ENCODE measurements at regions not wholly inside any gene's neighbourhood (a gene's known extent, or its start where the extent isn't known, plus 50 kb on each side); places are given as distances from the start of the nearest gene placed in this dataset.

DNA sequence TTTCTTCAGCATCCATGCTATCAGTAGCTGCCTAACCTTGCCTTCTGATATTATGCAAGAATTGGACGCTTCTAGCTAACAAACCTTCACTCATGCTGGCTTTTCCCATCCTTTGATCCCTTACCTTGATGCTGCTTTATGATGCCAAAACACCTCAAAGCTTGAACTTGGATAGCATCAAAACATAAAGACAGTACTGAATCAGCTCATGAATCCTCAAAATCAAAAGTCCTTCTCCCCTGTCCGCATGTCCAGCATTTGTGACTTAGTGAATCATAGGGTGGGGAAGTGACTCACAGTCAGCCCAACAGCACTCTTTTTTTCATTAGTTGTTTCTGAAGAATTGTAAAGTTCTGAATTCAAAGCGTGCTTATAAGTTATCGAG, 89.5 kb upstream of the PIK3CG start:
- Histone ChIP-seq H3K9me2 (replicated peaks; ENCODE audit: control insufficient read depth, low read length) (no peaks in the 10 kb centered on the region), H3K4me1 (ENCODE audit: control insufficient read depth, low read length) (no peaks in the 10 kb centered on the region), H4K20me1 (ENCODE audit: control insufficient read depth, insufficient read depth, low read depth, low read length) (no peaks in the 10 kb centered on the region), H3K27ac (ENCODE audit: low read depth, low read length) (no peak overlapping the region), H3K4me2 (ENCODE audit: low read length) (no peak overlapping the region), H3K79me2 (ENCODE audit: control insufficient read depth, low read length) (no peaks in the 10 kb centered on the region), H3K4me3 (ENCODE audit: low read length) (no peak overlapping the region), H3K9me3 (ENCODE audit: control insufficient read depth, insufficient read depth, low read length) (no peaks in the 10 kb centered on the region), H3F3A (ENCODE audit: control insufficient read depth, insufficient read depth) (no peaks in the 10 kb centered on the region), H3K36me3 (ENCODE audit: control insufficient read depth, low read length) (no peaks in the 10 kb centered on the region), H3K27me3 (ENCODE audit: control insufficient read depth, low read length) (0 out of 2 replicates have a peak, but pooled peaks cover 8% of the 10 kb centered on the region)
- TF ChIP-seq EZH2phosphoT487 (IDR thresholded peaks at IDR 0.05; ENCODE audit: borderline replicate concordance, low read length), result no peak
- TF ChIP-seq, protein P1, sequence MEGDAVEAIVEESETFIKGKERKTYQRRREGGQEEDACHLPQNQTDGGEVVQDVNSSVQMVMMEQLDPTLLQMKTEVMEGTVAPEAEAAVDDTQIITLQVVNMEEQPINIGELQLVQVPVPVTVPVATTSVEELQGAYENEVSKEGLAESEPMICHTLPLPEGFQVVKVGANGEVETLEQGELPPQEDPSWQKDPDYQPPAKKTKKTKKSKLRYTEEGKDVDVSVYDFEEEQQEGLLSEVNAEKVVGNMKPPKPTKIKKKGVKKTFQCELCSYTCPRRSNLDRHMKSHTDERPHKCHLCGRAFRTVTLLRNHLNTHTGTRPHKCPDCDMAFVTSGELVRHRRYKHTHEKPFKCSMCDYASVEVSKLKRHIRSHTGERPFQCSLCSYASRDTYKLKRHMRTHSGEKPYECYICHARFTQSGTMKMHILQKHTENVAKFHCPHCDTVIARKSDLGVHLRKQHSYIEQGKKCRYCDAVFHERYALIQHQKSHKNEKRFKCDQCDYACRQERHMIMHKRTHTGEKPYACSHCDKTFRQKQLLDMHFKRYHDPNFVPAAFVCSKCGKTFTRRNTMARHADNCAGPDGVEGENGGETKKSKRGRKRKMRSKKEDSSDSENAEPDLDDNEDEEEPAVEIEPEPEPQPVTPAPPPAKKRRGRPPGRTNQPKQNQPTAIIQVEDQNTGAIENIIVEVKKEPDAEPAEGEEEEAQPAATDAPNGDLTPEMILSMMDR (IDR thresholded peaks at IDR 0.05; ENCODE audit: low read depth, low read length, poor library complexity, severe bottlenecking), result no peak

DNA sequence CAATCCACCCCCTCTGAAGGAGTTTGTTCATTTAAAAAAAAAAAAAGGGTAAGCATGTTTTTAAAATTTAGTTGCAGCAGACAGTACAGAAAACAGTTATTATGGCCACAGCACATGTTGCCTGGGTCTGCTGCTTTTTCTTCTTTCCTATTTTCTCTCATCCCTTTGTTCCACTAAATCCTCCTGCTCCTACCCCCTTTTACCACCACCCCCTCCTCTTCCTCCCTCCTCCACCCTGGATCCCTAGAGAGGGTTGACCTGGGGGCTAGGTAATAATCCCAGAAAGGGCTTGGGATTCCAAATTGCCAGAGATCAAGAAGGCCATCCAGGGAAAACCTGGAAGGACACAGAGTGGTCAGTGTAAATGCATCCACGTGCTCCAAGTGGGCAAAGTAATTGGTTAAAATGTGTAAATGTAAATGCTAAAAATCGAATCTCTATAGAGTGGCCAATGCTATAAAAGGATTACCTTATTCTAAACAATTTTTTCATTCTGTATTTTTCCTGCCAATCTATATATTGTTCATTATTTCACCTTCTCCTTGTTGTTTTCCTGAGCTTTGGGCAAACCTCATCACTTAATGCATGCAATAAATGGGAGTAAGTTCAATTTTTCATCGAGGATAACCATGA, 89.0 kb upstream of the PIK3CG start:
- no peaks in the 10 kb centered on the region for H3K9me2 ChIP-seq (replicated peaks; ENCODE audit: control insufficient read depth, low read length)
- no peaks in the 10 kb centered on the region for H3K79me2 ChIP-seq (ENCODE audit: control insufficient read depth, low read length)
- H3K4me1 ChIP-seq (ENCODE audit: control insufficient read depth, low read length), result no peaks in the 10 kb centered on the region
- no peak for TF ChIP-seq EZH2phosphoT487 (IDR thresholded peaks at IDR 0.05; ENCODE audit: borderline replicate concordance, low read length)
- TF ChIP-seq, protein P1 (IDR thresholded peaks at IDR 0.05; ENCODE audit: low read depth, low read length, poor library complexity, severe bottlenecking), result no peak
- H3K9me3 ChIP-seq (ENCODE audit: control insufficient read depth, insufficient read depth, low read length), result no peaks in the 10 kb centered on the region
- no peak overlapping the region for H3K4me2 ChIP-seq (ENCODE audit: low read length)
- no peak overlapping the region for H3K4me3 ChIP-seq (ENCODE audit: low read length)
- H4K20me1 ChIP-seq (ENCODE audit: control insufficient read depth, insufficient read depth, low read depth, low read length), result no peaks in the 10 kb centered on the region
- H3K27me3 ChIP-seq (ENCODE audit: control insufficient read depth, low read length), result 0 out of 2 replicates have a peak, but pooled peaks cover 8% of the 10 kb centered on the region
- no peaks in the 10 kb centered on the region for H3F3A ChIP-seq (ENCODE audit: control insufficient read depth, insufficient read depth)
- H3K27ac ChIP-seq (ENCODE audit: low read depth, low read length), result no peak overlapping the region
- H3K36me3 ChIP-seq (ENCODE audit: control insufficient read depth, low read length), result no peaks in the 10 kb centered on the region

GRCh38 chr7:106776618-106777347, 88.3 kb upstream of the PIK3CG start:
- H3K4me3 ChIP-seq (ENCODE audit: low read length), result no peak overlapping the region
- no peaks in the 10 kb centered on the region for H3K9me3 ChIP-seq (ENCODE audit: control insufficient read depth, insufficient read depth, low read length)
- no peak overlapping the region for H3K27ac ChIP-seq (ENCODE audit: low read depth, low read length)
- TF ChIP-seq, protein P1 (IDR thresholded peaks at IDR 0.05; ENCODE audit: low read depth, low read length, poor library complexity, severe bottlenecking), result no peak
- no peak for TF ChIP-seq EZH2phosphoT487 (IDR thresholded peaks at IDR 0.05; ENCODE audit: borderline replicate concordance, low read length)
- no peaks in the 10 kb centered on the region for H3K9me2 ChIP-seq (replicated peaks; ENCODE audit: control insufficient read depth, low read length)
- H3K27me3 ChIP-seq (ENCODE audit: control insufficient read depth, low read length), result 0 out of 2 replicates have a peak, but pooled peaks cover 8% of the 10 kb centered on the region
- no peak overlapping the region for H3K4me2 ChIP-seq (ENCODE audit: low read length)
- no peaks in the 10 kb centered on the region for H3F3A ChIP-seq (ENCODE audit: control insufficient read depth, insufficient read depth)
- no peaks in the 10 kb centered on the region for H3K4me1 ChIP-seq (ENCODE audit: control insufficient read depth, low read length)
- no peaks in the 10 kb centered on the region for H3K79me2 ChIP-seq (ENCODE audit: control insufficient read depth, low read length)
- no peaks in the 10 kb centered on the region for H4K20me1 ChIP-seq (ENCODE audit: control insufficient read depth, insufficient read depth, low read depth, low read length)
- no peaks in the 10 kb centered on the region for H3K36me3 ChIP-seq (ENCODE audit: control insufficient read depth, low read length)

All from DOHH2 (cell line).